ENCODE measurements at regions not wholly inside any gene's neighbourhood (a gene's known extent, or its start where the extent isn't known, plus 50 kb on each side); places are given as distances from the start of the nearest gene placed in this dataset.
A peak's percentile ranks its signal among the peaks of the same experiment; 100 is the strongest.

DNA sequence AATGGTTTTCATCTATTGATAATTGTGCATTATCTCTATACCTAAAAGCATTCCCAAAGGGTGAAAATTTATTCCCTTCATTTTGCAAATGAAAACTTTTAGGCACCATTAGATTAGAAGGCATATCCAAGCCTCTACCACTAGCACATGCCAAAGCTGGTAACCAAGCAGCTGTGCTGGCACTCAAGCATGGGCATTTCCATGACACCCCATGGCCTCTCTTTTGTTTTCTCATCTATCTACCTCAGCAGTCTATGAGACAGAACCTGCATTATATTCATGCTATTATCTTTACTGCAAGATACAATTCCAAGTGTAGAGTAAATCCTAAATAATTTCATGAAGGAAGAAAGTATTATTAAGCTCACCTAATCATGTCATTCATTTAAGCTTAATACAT, 334.3 kb upstream of the LRRC7 start:
- DNase-seq (ENCODE audit: low read depth): no peak
- TF ChIP-seq, protein P1, sequence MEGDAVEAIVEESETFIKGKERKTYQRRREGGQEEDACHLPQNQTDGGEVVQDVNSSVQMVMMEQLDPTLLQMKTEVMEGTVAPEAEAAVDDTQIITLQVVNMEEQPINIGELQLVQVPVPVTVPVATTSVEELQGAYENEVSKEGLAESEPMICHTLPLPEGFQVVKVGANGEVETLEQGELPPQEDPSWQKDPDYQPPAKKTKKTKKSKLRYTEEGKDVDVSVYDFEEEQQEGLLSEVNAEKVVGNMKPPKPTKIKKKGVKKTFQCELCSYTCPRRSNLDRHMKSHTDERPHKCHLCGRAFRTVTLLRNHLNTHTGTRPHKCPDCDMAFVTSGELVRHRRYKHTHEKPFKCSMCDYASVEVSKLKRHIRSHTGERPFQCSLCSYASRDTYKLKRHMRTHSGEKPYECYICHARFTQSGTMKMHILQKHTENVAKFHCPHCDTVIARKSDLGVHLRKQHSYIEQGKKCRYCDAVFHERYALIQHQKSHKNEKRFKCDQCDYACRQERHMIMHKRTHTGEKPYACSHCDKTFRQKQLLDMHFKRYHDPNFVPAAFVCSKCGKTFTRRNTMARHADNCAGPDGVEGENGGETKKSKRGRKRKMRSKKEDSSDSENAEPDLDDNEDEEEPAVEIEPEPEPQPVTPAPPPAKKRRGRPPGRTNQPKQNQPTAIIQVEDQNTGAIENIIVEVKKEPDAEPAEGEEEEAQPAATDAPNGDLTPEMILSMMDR (conservative IDR thresholded peaks at IDR 0.05; ENCODE audit: low read depth, low read length): no peak
- H3K4me3 ChIP-seq (ENCODE audit: low read depth, low read length): no peak overlapping the region

DNA sequence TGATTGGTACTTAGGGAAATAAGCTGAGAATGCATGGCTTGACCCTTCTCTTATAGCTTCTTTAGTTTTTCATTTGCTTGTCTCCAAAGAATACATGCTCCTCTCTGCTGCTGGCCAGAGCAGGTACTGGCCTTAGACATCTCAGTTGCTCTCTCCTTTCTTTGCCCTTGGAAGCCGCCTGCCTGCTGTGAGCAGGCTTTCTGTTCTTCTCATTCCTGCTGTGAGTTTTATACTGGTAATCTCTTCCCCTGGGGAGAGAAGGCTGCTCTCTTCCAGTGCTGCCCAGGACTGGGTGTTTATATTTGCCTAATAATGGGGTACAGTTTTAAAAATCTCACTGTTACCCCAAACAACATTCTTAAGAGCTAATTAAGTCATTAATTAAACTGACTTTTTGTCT, 323.5 kb upstream of the LRRC7 start:
- TF ChIP-seq, protein P1 (conservative IDR thresholded peaks at IDR 0.05; ENCODE audit: low read depth, low read length): no peak
- DNase-seq (ENCODE audit: low read depth): peak; percentile 1
- no peak overlapping the region for H3K4me3 ChIP-seq (ENCODE audit: low read depth, low read length)

DNA sequence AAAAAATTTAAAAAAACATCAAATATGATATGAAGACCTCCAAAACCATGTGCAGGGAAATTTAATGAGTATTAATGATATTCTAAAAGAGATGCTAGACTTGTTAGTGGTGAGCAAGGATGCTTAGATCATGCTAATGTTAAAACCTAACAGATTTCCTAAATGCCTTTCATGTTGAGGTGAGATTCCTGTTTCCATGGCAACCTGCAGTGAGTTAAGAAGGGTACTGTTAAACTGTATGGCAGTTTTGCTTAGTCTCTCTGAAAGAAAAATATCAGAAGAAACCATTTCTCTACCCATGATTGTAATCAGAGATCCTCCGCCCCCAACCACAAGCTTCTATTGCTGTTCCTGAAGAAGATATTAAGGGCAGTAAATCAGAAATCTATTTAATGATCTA, 321.6 kb upstream of the LRRC7 start:
- TF ChIP-seq, protein P1 (conservative IDR thresholded peaks at IDR 0.05; ENCODE audit: low read depth, low read length): no peak
- peak; percentile 1 for DNase-seq (ENCODE audit: low read depth)
- no peak overlapping the region for H3K4me3 ChIP-seq (ENCODE audit: low read depth, low read length)

DNA sequence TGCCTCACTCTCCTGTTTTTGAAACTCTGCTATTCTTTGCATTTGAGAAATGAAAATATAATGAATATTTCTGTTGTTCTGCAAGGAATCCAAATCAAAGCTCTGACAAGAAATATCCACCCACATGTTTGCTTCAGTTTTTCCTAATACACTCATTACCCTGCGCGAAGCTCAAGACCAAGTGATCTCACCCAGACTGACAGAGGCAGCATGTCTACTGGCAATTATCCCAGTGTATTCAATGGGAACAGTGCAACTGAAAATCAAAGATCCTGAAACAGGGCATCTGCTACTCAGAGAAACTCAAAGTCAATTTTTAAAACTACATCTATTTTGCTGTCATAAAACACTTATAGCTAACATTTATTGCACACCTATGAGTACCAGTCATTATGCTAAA, 321.0 kb upstream of the LRRC7 start:
- TF ChIP-seq, protein P1 (conservative IDR thresholded peaks at IDR 0.05; ENCODE audit: low read depth, low read length): no peak
- peak; percentile 25 for DNase-seq (ENCODE audit: low read depth)
- H3K4me3 ChIP-seq (ENCODE audit: low read depth, low read length): no peak overlapping the region

DNA sequence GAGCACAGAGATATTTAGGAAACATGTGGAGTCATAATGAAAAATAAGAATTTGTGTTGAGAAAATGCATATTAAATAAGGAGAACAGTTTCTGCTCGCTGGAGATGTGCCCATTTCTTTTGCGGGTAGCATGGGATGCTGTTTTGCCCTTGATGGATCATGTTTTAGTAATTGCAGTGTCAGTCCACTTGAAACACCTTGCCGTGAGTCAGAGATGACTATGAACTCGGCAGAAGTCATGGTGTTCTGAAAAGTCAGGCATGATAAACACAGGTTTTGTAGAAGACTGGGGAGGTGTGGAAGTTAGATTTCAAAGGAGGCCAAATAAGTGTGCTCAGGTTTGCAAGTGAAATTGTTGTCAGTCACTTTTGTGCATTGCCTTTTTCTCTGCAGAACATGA, 315.0 kb upstream of the LRRC7 start:
- no peak overlapping the region for H3K4me3 ChIP-seq (ENCODE audit: low read depth, low read length)
- TF ChIP-seq, protein P1 (conservative IDR thresholded peaks at IDR 0.05; ENCODE audit: low read depth, low read length): no peak
- DNase-seq (ENCODE audit: low read depth): no peak

DNA sequence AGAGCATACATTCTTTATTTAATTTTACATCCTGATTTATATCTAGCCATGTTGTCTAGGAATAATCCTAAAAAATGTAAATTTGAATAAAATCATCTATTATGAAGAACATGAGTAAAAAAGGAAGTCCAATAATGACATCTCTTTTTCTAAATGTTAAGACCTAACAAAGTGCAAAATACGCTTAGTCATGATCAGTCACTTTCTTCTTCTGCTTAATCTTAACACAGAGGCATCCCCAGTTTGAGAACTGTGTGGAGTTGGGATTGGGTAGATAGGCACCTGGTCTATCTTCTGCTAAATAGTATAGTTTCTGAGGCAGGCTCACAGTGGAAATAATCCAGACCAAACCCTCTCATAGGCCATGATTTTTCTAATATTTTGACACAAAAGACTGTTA, 311.7 kb upstream of the LRRC7 start:
- TF ChIP-seq, protein P1 (conservative IDR thresholded peaks at IDR 0.05; ENCODE audit: low read depth, low read length): no peak
- H3K4me3 ChIP-seq (ENCODE audit: low read depth, low read length): no peak overlapping the region
- DNase-seq (ENCODE audit: low read depth): no peak

DNA sequence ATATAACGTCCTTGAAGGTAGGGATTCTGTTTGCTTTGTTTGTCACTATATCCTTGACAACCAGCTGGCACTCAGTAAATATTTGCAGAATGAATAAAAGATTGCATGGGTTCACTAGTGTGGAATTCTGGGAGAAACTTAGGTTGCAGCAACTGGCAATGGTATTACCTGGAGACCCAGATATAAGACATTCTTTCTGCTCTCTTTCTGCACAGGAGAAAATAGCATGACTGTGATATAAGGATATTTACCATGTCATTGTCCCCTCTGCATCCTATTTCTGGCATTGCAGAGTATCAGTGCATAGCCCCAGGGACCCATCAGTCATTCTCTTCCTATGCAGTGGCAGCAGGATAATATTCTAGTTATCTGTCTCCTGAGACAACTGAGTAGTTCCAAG, 308.9 kb upstream of the LRRC7 start:
- no peak overlapping the region for H3K4me3 ChIP-seq (ENCODE audit: low read depth, low read length)
- DNase-seq (ENCODE audit: low read depth): no peak
- TF ChIP-seq, protein P1 (conservative IDR thresholded peaks at IDR 0.05; ENCODE audit: low read depth, low read length): no peak
